Ectodermal cell (in vitro differentiated cells): ENCODE measurements at regions not wholly inside any gene's neighbourhood (a gene's known extent, or its start where the extent isn't known, plus 50 kb on each side); places are given as distances from the start of the nearest gene placed in this dataset.

Experiments used
- H3K27ac ChIP-seq: 2 replicates; pipeline ENCODE4 v1.7.0; 2013; ENCODE audit warnings: mild to moderate bottlenecking, low read depth, low read length; ENCODE audit not compliant: insufficient read depth, poor library complexity, severe bottlenecking
- H3K27me3 ChIP-seq: 2 replicates; pipeline ENCODE4 v1.7.0; 2013; ENCODE audit warnings: mild to moderate bottlenecking, low read length; ENCODE audit not compliant: insufficient read depth, control insufficient read depth, poor library complexity, severe bottlenecking
- H3K36me3 ChIP-seq: one replicate; pipeline ENCODE4 v1.7.0; 2013; ENCODE audit warnings: low read length; ENCODE audit not compliant: control insufficient read depth, insufficient read depth
- H3K4me1 ChIP-seq: one replicate; pipeline ENCODE4 v1.7.0; 2013; ENCODE audit warnings: low read length; ENCODE audit not compliant: control insufficient read depth, insufficient read depth
- H3K4me3 ChIP-seq: 2 replicates; pipeline ENCODE4 v1.7.0; 2013; ENCODE audit warnings: low read depth, low read length, control low read depth; ENCODE audit not compliant: insufficient read depth
- H3K9me3 ChIP-seq: 2 replicates; pipeline ENCODE4 v1.7.0; 2013; ENCODE audit warnings: mild to moderate bottlenecking, low read length, moderate library complexity; ENCODE audit not compliant: control insufficient read depth
- WGBS, 2 experiments: methylation state at CpG; one replicate each; pipeline ENCODE4 v1.1.7; 2013; ENCODE audit warnings: missing lambda C conversion rate in 2 of 2; 5-methylcytosine and 5-hydroxymethylcytosine counted together

GRCh38 chr12:24034160-24034559 is 84.7 kb upstream of the SOX5 start:
- H3K4me1 ChIP-seq, result peaks cover 14% of the 10 kb centered on the region
- H3K9me3 ChIP-seq, result no peaks in the 10 kb centered on the region
- H3K4me3 ChIP-seq, result no peak overlapping the region
- H3K36me3 ChIP-seq, result no peaks in the 10 kb centered on the region
- peak overlapping the region; percentile 8 for H3K27ac ChIP-seq
- WGBS, 2 experiments, result 40 to 71% methylated on average over 2 of the region's 3 CpGs
- no peaks in the 10 kb centered on the region for H3K27me3 ChIP-seq

GRCh38 chr12:24027352-24027751 is 77.9 kb upstream of the SOX5 start:
- H3K27ac ChIP-seq, result no peak overlapping the region
- 56 to 65% methylated on average over 3 of the region's 3 CpGs for WGBS, 2 experiments
- no peaks in the 10 kb centered on the region for H3K4me1 ChIP-seq
- H3K27me3 ChIP-seq, result no peaks in the 10 kb centered on the region
- H3K4me3 ChIP-seq, result no peak overlapping the region
- no peaks in the 10 kb centered on the region for H3K9me3 ChIP-seq
- H3K36me3 ChIP-seq, result no peaks in the 10 kb centered on the region

GRCh38 chr12:24025153-24025798 is 75.8 kb upstream of the SOX5 start:
- no peaks in the 10 kb centered on the region for H3K9me3 ChIP-seq
- no peak overlapping the region for H3K4me3 ChIP-seq
- peaks cover 9% of the 10 kb centered on the region for H3K4me1 ChIP-seq
- H3K36me3 ChIP-seq, result no peaks in the 10 kb centered on the region
- H3K27ac ChIP-seq, result no peak overlapping the region
- no peaks in the 10 kb centered on the region for H3K27me3 ChIP-seq
- WGBS, 2 experiments, result 80 to 85% methylated on average over 3 of the region's 3 CpGs

- Histone ChIP-seq H3K27me3 (no peaks in the 10 kb centered on the region), H3K27ac (no peak overlapping the region), H3K36me3 (no peaks in the 10 kb centered on the region), H3K9me3 (no peaks in the 10 kb centered on the region), H3K4me3 (no peak overlapping the region), H3K4me1 (peaks cover 10% of the 10 kb centered on the region)
Observed at GRCh38 chr12:24023081-24023480, 73.6 kb upstream of the SOX5 start.

GRCh38 chr12:24021164-24021502 is 71.7 kb upstream of the SOX5 start:
- no peak overlapping the region for H3K4me3 ChIP-seq
- H3K27ac ChIP-seq, result no peak overlapping the region
- H3K36me3 ChIP-seq, result no peaks in the 10 kb centered on the region
- no peaks in the 10 kb centered on the region for H3K27me3 ChIP-seq
- H3K9me3 ChIP-seq, result no peaks in the 10 kb centered on the region
- peaks cover 13% of the 10 kb centered on the region for H3K4me1 ChIP-seq
- WGBS, 2 experiments, result 88 to 91% methylated on average over 4 of the region's 4 CpGs

- Histone ChIP-seq H3K9me3 (no peaks in the 10 kb centered on the region), H3K4me1 (peaks cover 19% of the 10 kb centered on the region), H3K27me3 (no peaks in the 10 kb centered on the region), H3K4me3 (no peak overlapping the region), H3K27ac (peak overlapping the region; percentile 11), H3K36me3 (no peaks in the 10 kb centered on the region)
- WGBS, 2 experiments, result 82 to 84% methylated on average over 11 of the region's 11 CpGs
Observed at GRCh38 chr12:24020397-24021163, 71.1 kb upstream of the SOX5 start.

- Histone ChIP-seq H3K36me3 (no peaks in the 10 kb centered on the region), H3K9me3 (no peaks in the 10 kb centered on the region), H3K4me3 (no peak overlapping the region), H3K27ac (peak overlapping the region; percentile 53), H3K4me1 (peaks cover 34% of the 10 kb centered on the region), H3K27me3 (no peaks in the 10 kb centered on the region)
- 90 to 96% methylated on average over 2 of the region's 2 CpGs for WGBS, 2 experiments
Observed at GRCh38 chr12:24015833-24016160, 66.3 kb upstream of the SOX5 start.

GRCh38 chr12:24014915-24015832 is 65.7 kb upstream of the SOX5 start:
- Histone ChIP-seq H3K4me3 (no peak overlapping the region), H3K27me3 (no peaks in the 10 kb centered on the region), H3K27ac (peak overlapping the region; percentile 79), H3K36me3 (no peaks in the 10 kb centered on the region), H3K9me3 (no peaks in the 10 kb centered on the region), H3K4me1 (peaks cover 28% of the 10 kb centered on the region)
- WGBS, 2 experiments, result 27 to 33% methylated on average over 10 of the region's 10 CpGs

GRCh38 chr12:24014240-24014639 is 64.8 kb upstream of the SOX5 start:
- Histone ChIP-seq H3K9me3 (no peaks in the 10 kb centered on the region), H3K36me3 (no peaks in the 10 kb centered on the region), H3K27ac (peak overlapping the region; percentile 79), H3K4me1 (peaks cover 28% of the 10 kb centered on the region), H3K4me3 (no peak overlapping the region), H3K27me3 (no peaks in the 10 kb centered on the region)
- WGBS, 2 experiments, result 89 to 93% methylated on average over 4 of the region's 4 CpGs

GRCh38 chr12:24012528-24012927 is 63.1 kb upstream of the SOX5 start:
- no peak overlapping the region for H3K27ac ChIP-seq
- H3K4me3 ChIP-seq, result no peak overlapping the region
- H3K36me3 ChIP-seq, result no peaks in the 10 kb centered on the region
- 100% methylated on average over 1 of the region's 1 CpG for WGBS, 2 experiments
- H3K4me1 ChIP-seq, result peaks cover 28% of the 10 kb centered on the region
- no peaks in the 10 kb centered on the region for H3K9me3 ChIP-seq
- H3K27me3 ChIP-seq, result no peaks in the 10 kb centered on the region
